ENCODE measurements at regions not wholly inside any gene's neighbourhood (a gene's known extent, or its start where the extent isn't known, plus 50 kb on each side); places are given as distances from the start of the nearest gene placed in this dataset.

DNA sequence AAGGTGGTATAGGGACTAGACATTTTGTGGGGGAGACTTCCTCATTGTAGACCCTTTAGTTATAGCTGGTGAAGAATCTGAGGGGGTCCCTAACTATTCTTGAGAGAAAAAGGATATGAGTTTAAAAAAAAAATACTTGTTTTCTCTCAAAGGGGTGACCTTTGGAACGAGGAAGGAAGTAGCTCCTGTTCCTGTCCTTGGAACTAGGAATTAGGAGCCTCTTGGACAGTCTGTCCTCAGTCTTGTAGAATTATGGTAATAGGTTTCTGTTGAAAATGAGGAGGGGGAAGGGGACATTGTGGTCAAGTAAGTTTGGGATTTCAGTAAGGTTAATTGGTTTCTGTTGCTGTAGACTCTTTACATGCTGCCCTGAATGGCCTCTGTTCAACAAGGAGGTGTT is 56.5 kb downstream of the PLEKHG1 start:
- Histone ChIP-seq H3K4me2 (ENCODE audit: insufficient read depth in 1 of 2, low read depth in 2 of 2, low read length in 2 of 2) (no peak overlapping the region), H3K79me2 (ENCODE audit: control insufficient read depth in 1 of 2, insufficient read depth in 2 of 2, low read length in 2 of 2) (no peaks in the 10 kb centered on the region), H3K4me1 (replicated peaks in 1 of 4; ENCODE audit: control insufficient read depth in 3 of 4, insufficient read depth in 4 of 4, low read length in 3 of 4) (no peaks in the 10 kb centered on the region), H2AFZ (ENCODE audit: low read length) (no peak overlapping the region), H3K9ac (replicated peaks in 1 of 4; ENCODE audit: extremely low read depth in 1 of 4, low read depth in 3 of 4, low read length in 3 of 4) (no peak overlapping the region), H3K18ac (ENCODE audit: extremely low read depth, low read length) (no peak overlapping the region), H3K27ac (ENCODE audit: low read depth, low read length) (no peak overlapping the region), H2AK5ac (ENCODE audit: low read depth, low read length) (no peak overlapping the region), H2BK120ac (replicated peaks; ENCODE audit: low read depth, low read length) (no peak overlapping the region), H2BK15ac (ENCODE audit: low read length) (no peak overlapping the region), H3K9me3 (ENCODE audit: insufficient read depth in 2 of 2, low read depth in 1 of 2, low read length in 1 of 2) (no peaks in the 10 kb centered on the region), H4K8ac (ENCODE audit: extremely low read depth, insufficient read depth, low read length) (no peak overlapping the region), H2BK5ac (ENCODE audit: low read depth, low read length) (no peak overlapping the region), H2BK12ac (ENCODE audit: low read depth, low read length) (no peak overlapping the region), H3K14ac (ENCODE audit: insufficient read length) (no peak overlapping the region), H4K91ac (replicated peaks; ENCODE audit: insufficient read length, low read length) (no peak overlapping the region), H4K5ac (ENCODE audit: insufficient read length, low read depth, low read length) (no peak overlapping the region), H3K79me1 (ENCODE audit: low read depth, low read length) (no peaks in the 10 kb centered on the region), H3K23me2 (ENCODE audit: low read depth, low read length) (no peaks in the 10 kb centered on the region), H3K56ac (replicated peaks; ENCODE audit: insufficient read length, low read depth, low read length) (no peak overlapping the region), H2BK20ac (ENCODE audit: low read length) (no peak overlapping the region), H3K36me3 (ENCODE audit: control insufficient read depth in 2 of 4, insufficient read depth in 4 of 4, low read length in 3 of 4) (no peaks in the 10 kb centered on the region), H3K4ac (replicated peaks; ENCODE audit: insufficient read length, low read depth, low read length) (no peak overlapping the region), H4K20me1 (replicated peaks in 1 of 2; ENCODE audit: control insufficient read depth in 1 of 2, insufficient read depth in 2 of 2, low read length in 2 of 2) (no peaks in the 10 kb centered on the region), H3K4me3 (ENCODE audit: extremely low read depth in 1 of 4, insufficient read depth in 2 of 4, low read depth in 3 of 4, low read length in 4 of 4) (no peak overlapping the region), H3K23ac (ENCODE audit: insufficient read length) (no peak overlapping the region), H3K27me3 (replicated peaks in 1 of 4; ENCODE audit: control insufficient read depth in 3 of 4, extremely low read depth in 1 of 4, insufficient read depth in 3 of 4, low read length in 3 of 4) (no peaks in the 10 kb centered on the region)
- 82% methylated on average over 1 of the region's 1 CpG; no CpG with 5 or more reads in 1 of the 2 experiments for WGBS, 2 experiments (ENCODE audit: extremely low coverage in 1 of 2, insufficient coverage in 1 of 2, insufficient read length in 1 of 2, insufficient replicate concordance in 2 of 2, low coverage in 1 of 2, low lambda C conversion rate in 2 of 2, missing lambda C conversion rate in 1 of 2)
- ChIA-PET POLR2A (ENCODE audit: partially characterized antibody) (no interaction called here), CTCF (ENCODE audit: partially characterized antibody) (interaction anchor here (0.6 to 2.1 kb wide), 4 partner anchors 30 to 315 kb away, joined by 3 to 6 read pairs (median 3); no protein-coding TSS in a partner anchor)
- FAIRE-seq: no peak
- no peak for DNase-seq (ENCODE audit: low read depth in 1 of 2, low spot score in 2 of 2)
- no peak for TF ChIP-seq NRF1 (IDR thresholded peaks at IDR 0.05; ENCODE audit: low read depth, low read length)
- TF ChIP-seq TBP (IDR thresholded peaks at IDR 0.05; ENCODE audit: low read depth, low read length): no peak
- TF ChIP-seq, protein P1, sequence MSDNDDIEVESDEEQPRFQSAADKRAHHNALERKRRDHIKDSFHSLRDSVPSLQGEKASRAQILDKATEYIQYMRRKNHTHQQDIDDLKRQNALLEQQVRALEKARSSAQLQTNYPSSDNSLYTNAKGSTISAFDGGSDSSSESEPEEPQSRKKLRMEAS (IDR thresholded peaks at IDR 0.05): no peak
- TF ChIP-seq, protein P2, sequence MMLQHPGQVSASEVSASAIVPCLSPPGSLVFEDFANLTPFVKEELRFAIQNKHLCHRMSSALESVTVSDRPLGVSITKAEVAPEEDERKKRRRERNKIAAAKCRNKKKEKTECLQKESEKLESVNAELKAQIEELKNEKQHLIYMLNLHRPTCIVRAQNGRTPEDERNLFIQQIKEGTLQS (IDR thresholded peaks at IDR 0.05; ENCODE audit: insufficient read depth, low read depth, low read length): no peak
- no peak for TF ChIP-seq CBX8 (IDR thresholded peaks at IDR 0.05; ENCODE audit: borderline replicate concordance, low read depth, low read length)
- TF ChIP-seq CHD1 (IDR thresholded peaks at IDR 0.05; ENCODE audit: low read depth, low read length): no peak
- TF ChIP-seq TAF7 (optimal IDR thresholded peaks at IDR 0.05; ENCODE audit: borderline replicate concordance, low read depth, low read length): no peak
- no peak for TF ChIP-seq ASH2L (IDR thresholded peaks at IDR 0.05; ENCODE audit: low read length)
- no peak for TF ChIP-seq HDAC6 (IDR thresholded peaks at IDR 0.05; ENCODE audit: low read depth, low read length)
- no peak for TF ChIP-seq SIN3A (conservative IDR thresholded peaks at IDR 0.05 in 1 of 2, IDR thresholded peaks at IDR 0.05 in 1 of 2; ENCODE audit: low read depth in 1 of 2, low read length in 2 of 2)
- TF ChIP-seq JUND (IDR thresholded peaks at IDR 0.05; ENCODE audit: low read length): no peak

Measured in H1 (cell line).